GM12865 (cell line): ENCODE measurements at regions not wholly inside any gene's neighbourhood (a gene's known extent, or its start where the extent isn't known, plus 50 kb on each side); places are given as distances from the start of the nearest gene placed in this dataset.

ENCODE experiments used
- DNase-seq: peaks from one replicate; pipeline ENCODE4 v3.0.0; 2010; ENCODE audit warnings: low read depth
- H3K4me3 ChIP-seq: 2 replicates; pipeline ENCODE4 v1.5.1; 2011; ENCODE audit warnings: mild to moderate bottlenecking, low read depth, low read length, control low read depth
- CTCF ChIP-seq: IDR thresholded peaks from 2 replicates; pipeline ENCODE4 v1.5.1; 2011; ENCODE audit warnings: low read length, control low read depth, low read depth, inconsistent platforms; ENCODE audit not compliant: insufficient read depth; ENCODE audit errors: missing control alignments

GRCh38 chr6:21831521-21832291 is 238.2 kb downstream of the SOX4 start:
- TF ChIP-seq CTCF = no peak
- no peak overlapping the region for H3K4me3 ChIP-seq
- no peak for DNase-seq

GRCh38 chr6:21836277-21836676 is 242.7 kb downstream of the SOX4 start:
- H3K4me3 ChIP-seq = no peak overlapping the region
- no peak for TF ChIP-seq CTCF
- no peak for DNase-seq

- no peak overlapping the region for H3K4me3 ChIP-seq
- TF ChIP-seq CTCF = no peak
- DNase-seq = peak; percentile 37
These were observed 243.3 kb downstream of the SOX4 start for GRCh38 chr6:21836772-21837425.

GRCh38 chr6:21840428-21840827 is 246.9 kb downstream of the SOX4 start:
- no peak for TF ChIP-seq CTCF
- H3K4me3 ChIP-seq = no peak overlapping the region
- DNase-seq = no peak

GRCh38 chr6:21842875-21843645 is 249.5 kb downstream of the SOX4 start:
- TF ChIP-seq CTCF = no peak
- DNase-seq = no peak
- no peak overlapping the region for H3K4me3 ChIP-seq

- TF ChIP-seq CTCF = no peak
- H3K4me3 ChIP-seq = no peak overlapping the region
- no peak for DNase-seq
These were observed 250.8 kb downstream of the SOX4 start for GRCh38 chr6:21844120-21844917.
